RWPE1 (cell line): ENCODE measurements at regions not wholly inside any gene's neighbourhood (a gene's known extent, or its start where the extent isn't known, plus 50 kb on each side); places are given as distances from the start of the nearest gene placed in this dataset.
A peak's percentile ranks its signal among the peaks of the same experiment; 100 is the strongest.

Experiments
- CTCF ChIA-PET: fragments of 350-600 bp; sonication (Branson Sonifier 250); formaldehyde crosslinking; extraction: SDS; loops from one replicate; lab custom pipeline; 2021; lab: Yijun Ruan, JAX
- POLR2A ChIA-PET: fragments of 400-600 bp; formaldehyde crosslinking; extraction: SDS; loops from one replicate; lab custom pipeline; 2020; ENCODE audit warnings: antibody characterized with exemption; ENCODE audit not compliant: low non-redundant PET; lab: Yijun Ruan, JAX
- DNase-seq: peaks from one replicate; pipeline ENCODE4 v3.0.0; 2012; ENCODE audit warnings: low spot score
- H3K27ac ChIP-seq: fragments of 450-650 bp; 2 replicates; pipeline ENCODE4 v1.5.1; 2017
- TF ChIP-seq, protein P1 (sequence below): fragments of 450-650 bp; conservative IDR thresholded peaks from 2 replicates; pipeline ENCODE4 v1.5.1; 2017; ENCODE audit warnings: low read depth, mild to moderate bottlenecking

DNA sequence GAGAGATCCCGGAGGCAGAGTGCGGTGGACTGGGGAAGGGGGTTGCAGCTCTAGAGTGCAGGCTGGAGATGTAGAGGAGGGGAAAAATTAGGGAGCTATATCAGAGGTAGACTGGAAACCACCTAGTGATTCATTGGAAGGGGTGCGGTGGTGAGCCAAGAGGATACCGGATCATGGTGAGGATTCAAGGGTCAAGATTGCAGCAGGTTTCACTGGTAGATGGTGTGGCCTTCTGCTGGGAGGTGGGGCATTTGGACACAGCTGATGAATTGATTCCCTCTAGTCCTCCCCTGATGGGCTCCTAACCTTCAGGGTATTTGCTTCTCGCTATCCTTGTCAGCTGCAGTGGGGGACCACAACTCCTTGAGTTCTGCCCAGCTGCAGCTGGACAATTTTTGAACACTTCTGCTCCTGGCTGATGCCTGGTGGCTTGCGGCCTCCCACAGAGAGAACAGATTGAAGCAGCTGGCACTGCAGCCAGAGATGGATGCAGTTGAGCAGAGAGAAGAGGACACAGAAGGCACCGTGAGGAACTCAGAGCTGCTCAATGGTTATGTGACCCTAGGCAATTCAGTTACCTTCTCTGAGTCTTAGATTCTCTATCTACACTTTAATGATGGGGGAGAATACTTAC lies 134.4 kb upstream of the ABCA1 start:
- CTCF ChIA-PET = no interaction called here
- POLR2A ChIA-PET = no interaction called here
- TF ChIP-seq, protein P1, sequence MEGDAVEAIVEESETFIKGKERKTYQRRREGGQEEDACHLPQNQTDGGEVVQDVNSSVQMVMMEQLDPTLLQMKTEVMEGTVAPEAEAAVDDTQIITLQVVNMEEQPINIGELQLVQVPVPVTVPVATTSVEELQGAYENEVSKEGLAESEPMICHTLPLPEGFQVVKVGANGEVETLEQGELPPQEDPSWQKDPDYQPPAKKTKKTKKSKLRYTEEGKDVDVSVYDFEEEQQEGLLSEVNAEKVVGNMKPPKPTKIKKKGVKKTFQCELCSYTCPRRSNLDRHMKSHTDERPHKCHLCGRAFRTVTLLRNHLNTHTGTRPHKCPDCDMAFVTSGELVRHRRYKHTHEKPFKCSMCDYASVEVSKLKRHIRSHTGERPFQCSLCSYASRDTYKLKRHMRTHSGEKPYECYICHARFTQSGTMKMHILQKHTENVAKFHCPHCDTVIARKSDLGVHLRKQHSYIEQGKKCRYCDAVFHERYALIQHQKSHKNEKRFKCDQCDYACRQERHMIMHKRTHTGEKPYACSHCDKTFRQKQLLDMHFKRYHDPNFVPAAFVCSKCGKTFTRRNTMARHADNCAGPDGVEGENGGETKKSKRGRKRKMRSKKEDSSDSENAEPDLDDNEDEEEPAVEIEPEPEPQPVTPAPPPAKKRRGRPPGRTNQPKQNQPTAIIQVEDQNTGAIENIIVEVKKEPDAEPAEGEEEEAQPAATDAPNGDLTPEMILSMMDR = no peak
- DNase-seq = no peak
- peak overlapping the region; percentile 98 for H3K27ac ChIP-seq

- peak overlapping the region; percentile 98 for H3K27ac ChIP-seq
- CTCF ChIA-PET = interaction anchor here (0.6 to 1.9 kb wide), 5 partner anchors 14 to 654 kb away, joined by 3 to 6 read pairs (median 3); no protein-coding TSS in a partner anchor
- peak; percentile 97 for DNase-seq
- POLR2A ChIA-PET = interaction anchor here (0.9 to 1.3 kb wide), 3 partner anchors 15 to 138 kb away, joined by 3 to 8 read pairs (median 3); no protein-coding TSS in a partner anchor
- TF ChIP-seq, protein P1 = no peak
Measured at GRCh38 chr9:105064248-105065097, 136.5 kb upstream of the ABCA1 start.

- ChIA-PET CTCF (interaction anchor here (0.6 to 1.9 kb wide), 7 partner anchors 11 to 653 kb away, joined by 3 to 6 read pairs (median 4); no protein-coding TSS in a partner anchor), POLR2A (interaction anchor here (0.9 to 1.3 kb wide), 3 partner anchors 14 to 139 kb away, joined by 3 to 8 read pairs (median 3); no protein-coding TSS in a partner anchor)
- DNase-seq = no peak
- peak overlapping the region; percentile 98 for H3K27ac ChIP-seq
- TF ChIP-seq, protein P1 = no peak
Measured at GRCh38 chr9:105065098-105066088, 137.4 kb upstream of the ABCA1 start.

GRCh38 chr9:105066275-105066865 lies 138.4 kb upstream of the ABCA1 start:
- TF ChIP-seq, protein P1 = no peak
- no peak for DNase-seq
- CTCF ChIA-PET = interaction anchor here (0.6 to 1.9 kb wide), 3 partner anchors 140 to 203 kb away, joined by 3 to 6 read pairs (median 4); no protein-coding TSS in a partner anchor
- POLR2A ChIA-PET = no interaction called here
- H3K27ac ChIP-seq = peak overlapping the region; percentile 98

GRCh38 chr9:105067895-105068580 lies 140.1 kb upstream of the ABCA1 start:
- TF ChIP-seq, protein P1 = no peak
- ChIA-PET POLR2A (no interaction called here), CTCF (no interaction called here)
- H3K27ac ChIP-seq = no peak overlapping the region
- no peak for DNase-seq
